ENCODE measurements at regions not wholly inside any gene's neighbourhood (a gene's known extent, or its start where the extent isn't known, plus 50 kb on each side); places are given as distances from the start of the nearest gene placed in this dataset.

GRCh38 chr5:111673891-111674626 is 82.9 kb downstream of the NREP start:
- TF ChIP-seq, protein P1, sequence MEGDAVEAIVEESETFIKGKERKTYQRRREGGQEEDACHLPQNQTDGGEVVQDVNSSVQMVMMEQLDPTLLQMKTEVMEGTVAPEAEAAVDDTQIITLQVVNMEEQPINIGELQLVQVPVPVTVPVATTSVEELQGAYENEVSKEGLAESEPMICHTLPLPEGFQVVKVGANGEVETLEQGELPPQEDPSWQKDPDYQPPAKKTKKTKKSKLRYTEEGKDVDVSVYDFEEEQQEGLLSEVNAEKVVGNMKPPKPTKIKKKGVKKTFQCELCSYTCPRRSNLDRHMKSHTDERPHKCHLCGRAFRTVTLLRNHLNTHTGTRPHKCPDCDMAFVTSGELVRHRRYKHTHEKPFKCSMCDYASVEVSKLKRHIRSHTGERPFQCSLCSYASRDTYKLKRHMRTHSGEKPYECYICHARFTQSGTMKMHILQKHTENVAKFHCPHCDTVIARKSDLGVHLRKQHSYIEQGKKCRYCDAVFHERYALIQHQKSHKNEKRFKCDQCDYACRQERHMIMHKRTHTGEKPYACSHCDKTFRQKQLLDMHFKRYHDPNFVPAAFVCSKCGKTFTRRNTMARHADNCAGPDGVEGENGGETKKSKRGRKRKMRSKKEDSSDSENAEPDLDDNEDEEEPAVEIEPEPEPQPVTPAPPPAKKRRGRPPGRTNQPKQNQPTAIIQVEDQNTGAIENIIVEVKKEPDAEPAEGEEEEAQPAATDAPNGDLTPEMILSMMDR (conservative IDR thresholded peaks at IDR 0.05) = no peak
- Mint-ChIP-seq H3K36me3 (ENCODE audit: low read depth) (no peaks in the 10 kb centered on the region), H3K4me3 (no peak overlapping the region), H3K27ac (no peak overlapping the region), H3K9me3 (no peaks in the 10 kb centered on the region), H3K27me3 (ENCODE audit: insufficient read depth) (no peaks in the 10 kb centered on the region), H3K4me1 (peaks cover 7% of the 10 kb centered on the region)
- Histone ChIP-seq H3K4me1 (ENCODE audit: control insufficient read depth, insufficient read depth, low read length) (no peaks in the 10 kb centered on the region), H3K27ac (ENCODE audit: low read depth, low read length) (no peak overlapping the region), H3K4me3 (ENCODE audit: low read length) (no peak overlapping the region), H3K36me3 (ENCODE audit: control insufficient read depth, insufficient read depth, low read length) (no peaks in the 10 kb centered on the region), H3K27me3 (ENCODE audit: control insufficient read depth, insufficient read depth, low read length, poor library complexity, severe bottlenecking) (no peaks in the 10 kb centered on the region), H3K9ac (ENCODE audit: extremely low read depth, low read length, poor library complexity, severe bottlenecking) (no peak overlapping the region), H3K9me3 (ENCODE audit: control insufficient read depth, low read length) (no peaks in the 10 kb centered on the region)
- 88 to 96% methylated on average over 5 to 10 of the region's 10 CpGs for WGBS, 2 experiments (ENCODE audit: insufficient coverage in 1 of 2, insufficient read length in 1 of 2)
- DNase-seq = no peak

DNA sequence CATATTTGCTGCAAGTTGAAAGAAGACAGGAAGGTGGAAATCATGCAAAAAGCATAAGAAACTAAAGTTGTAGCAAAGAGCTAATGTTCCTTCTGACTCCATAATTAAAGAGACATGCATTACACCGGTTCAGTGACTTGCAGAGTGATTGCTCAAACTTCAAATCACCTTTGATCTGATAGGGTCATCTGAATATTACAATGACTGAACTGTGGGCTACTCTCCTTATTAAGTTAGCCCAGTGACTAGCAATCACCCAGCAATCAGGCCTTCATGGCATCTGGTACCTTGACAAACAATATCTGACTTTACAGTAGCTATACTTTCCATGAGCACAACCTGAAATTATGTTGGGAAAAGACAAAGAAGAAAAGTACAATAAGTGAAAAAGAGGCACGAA is 84.9 kb downstream of the NREP start:
- Histone ChIP-seq H3K36me3 (ENCODE audit: control insufficient read depth, insufficient read depth, low read length) (no peaks in the 10 kb centered on the region), H3K4me3 (ENCODE audit: low read length) (no peak overlapping the region), H3K27me3 (ENCODE audit: control insufficient read depth, insufficient read depth, low read length, poor library complexity, severe bottlenecking) (no peaks in the 10 kb centered on the region), H3K27ac (ENCODE audit: low read depth, low read length) (no peak overlapping the region), H3K9ac (ENCODE audit: extremely low read depth, low read length, poor library complexity, severe bottlenecking) (no peak overlapping the region), H3K9me3 (ENCODE audit: control insufficient read depth, low read length) (no peaks in the 10 kb centered on the region), H3K4me1 (ENCODE audit: control insufficient read depth, insufficient read depth, low read length) (no peaks in the 10 kb centered on the region)
- Mint-ChIP-seq H3K36me3 (ENCODE audit: low read depth) (no peaks in the 10 kb centered on the region), H3K27ac (no peak overlapping the region), H3K27me3 (ENCODE audit: insufficient read depth) (no peaks in the 10 kb centered on the region), H3K9me3 (no peaks in the 10 kb centered on the region), H3K4me3 (no peak overlapping the region), H3K4me1 (peaks cover 7% of the 10 kb centered on the region)
- 99 to 100% methylated on average over 2 of the region's 2 CpGs for WGBS, 2 experiments (ENCODE audit: insufficient coverage in 1 of 2, insufficient read length in 1 of 2)
- DNase-seq = no peak
- TF ChIP-seq, protein P1 (conservative IDR thresholded peaks at IDR 0.05) = no peak

- 64 to 67% methylated on average over 3 of the region's 3 CpGs for WGBS, 2 experiments (ENCODE audit: insufficient coverage in 1 of 2, insufficient read length in 1 of 2)
- Histone ChIP-seq H3K4me1 (ENCODE audit: control insufficient read depth, insufficient read depth, low read length) (no peaks in the 10 kb centered on the region), H3K9me3 (ENCODE audit: control insufficient read depth, low read length) (no peaks in the 10 kb centered on the region), H3K4me3 (ENCODE audit: low read length) (no peak overlapping the region), H3K27ac (ENCODE audit: low read depth, low read length) (no peak overlapping the region), H3K9ac (ENCODE audit: extremely low read depth, low read length, poor library complexity, severe bottlenecking) (no peak overlapping the region), H3K27me3 (ENCODE audit: control insufficient read depth, insufficient read depth, low read length, poor library complexity, severe bottlenecking) (no peaks in the 10 kb centered on the region), H3K36me3 (ENCODE audit: control insufficient read depth, insufficient read depth, low read length) (no peaks in the 10 kb centered on the region)
- Mint-ChIP-seq H3K4me3 (no peak overlapping the region), H3K9me3 (no peaks in the 10 kb centered on the region), H3K4me1 (peaks cover 7% of the 10 kb centered on the region), H3K27me3 (ENCODE audit: insufficient read depth) (no peaks in the 10 kb centered on the region), H3K27ac (no peak overlapping the region), H3K36me3 (ENCODE audit: low read depth) (no peaks in the 10 kb centered on the region)
- TF ChIP-seq, protein P1 (conservative IDR thresholded peaks at IDR 0.05) = peak; percentile 54
- no peak for DNase-seq
Measured at GRCh38 chr5:111670826-111671492, 86.0 kb downstream of the NREP start.
